NCI-H2107 treated with DMSO at 0.1 percent for 48 hours (cell line): ENCODE measurements at regions not wholly inside any gene's neighbourhood (a gene's known extent, or its start where the extent isn't known, plus 50 kb on each side); places are given as distances from the start of the nearest gene placed in this dataset.

Experiments
- DNase-seq: peaks from one replicate; lab custom pipeline; 2025; ENCODE audit not compliant: unreplicated experiment; lab: John Stamatoyannopoulos, UW

- DNase-seq = no peak
These were observed 117.8 kb upstream of the NXT1 start for GRCh38 chr20:23232679-23233308.

GRCh38 chr20:23232219-23232581 lies 118.4 kb upstream of the NXT1 start:
- no peak for DNase-seq

- no peak for DNase-seq
These were observed 118.9 kb upstream of the NXT1 start for GRCh38 chr20:23231561-23232218.

- no peak for DNase-seq
These were observed 119.7 kb upstream of the NXT1 start for GRCh38 chr20:23230766-23231385.

GRCh38 chr20:23229989-23230388 lies 120.6 kb upstream of the NXT1 start:
- no peak for DNase-seq

- DNase-seq = no peak
These were observed 121.7 kb upstream of the NXT1 start for GRCh38 chr20:23228912-23229311.

- DNase-seq = no peak
These were observed 122.6 kb upstream of the NXT1 start for GRCh38 chr20:23227976-23228375.

- no peak for DNase-seq
These were observed 123.3 kb upstream of the NXT1 start for GRCh38 chr20:23227274-23227673.

GRCh38 chr20:23226612-23227265 lies 123.9 kb upstream of the NXT1 start:
- DNase-seq = no peak

- no peak for DNase-seq
These were observed 125.1 kb upstream of the NXT1 start for GRCh38 chr20:23225407-23226060.

GRCh38 chr20:23224806-23225205 lies 125.8 kb upstream of the NXT1 start:
- no peak for DNase-seq

- DNase-seq = no peak
These were observed 126.5 kb upstream of the NXT1 start for GRCh38 chr20:23223908-23224580.

GRCh38 chr20:23222531-23223200 lies 127.9 kb upstream of the NXT1 start:
- no peak for DNase-seq

GRCh38 chr20:23217023-23217422 lies 130.9 kb upstream of the CD93 start:
- DNase-seq = no peak

GRCh38 chr20:23215344-23215995 lies 129.3 kb upstream of the CD93 start:
- DNase-seq = no peak

- no peak for DNase-seq
These were observed 128.8 kb upstream of the CD93 start for GRCh38 chr20:23214903-23215302.

GRCh38 chr20:23212464-23212995 lies 126.4 kb upstream of the CD93 start:
- DNase-seq = no peak

GRCh38 chr20:23212011-23212410 lies 125.9 kb upstream of the CD93 start:
- no peak for DNase-seq

GRCh38 chr20:23211164-23211563 lies 125.0 kb upstream of the CD93 start:
- DNase-seq = no peak
